Right lobe of liver (tissue), 4 donors: ENCODE measurements at regions not wholly inside any gene's neighbourhood (a gene's known extent, or its start where the extent isn't known, plus 50 kb on each side); places are given as distances from the start of the nearest gene placed in this dataset.

Source experiments
- POLR2A ChIP-seq: fragments of 450-650 bp; IDR thresholded peaks from one replicate; pipeline ENCODE4 v1.6.1; 2017; ENCODE audit warnings: antibody characterized with exemption, mild to moderate bottlenecking
- TF ChIP-seq, protein P1 (sequence below), 4 donors: fragments of 200-600 bp in 3 of 4; fragments of 450-650 bp in 1 of 4; IDR thresholded peaks; one replicate each; pipeline versions ENCODE4 v1.5.1 to v1.8.0; 2016 to 2022; ENCODE audit warnings: antibody characterized with exemption in 4 of 4, mild to moderate bottlenecking in 2 of 4
- donor health status: DM: no; HTN: no; CAD: no.
- donor health status: DM: no; HTN: no; CAD: no.
- donor health status: DM: no; HTN: yes; CAD: no.

DNA sequence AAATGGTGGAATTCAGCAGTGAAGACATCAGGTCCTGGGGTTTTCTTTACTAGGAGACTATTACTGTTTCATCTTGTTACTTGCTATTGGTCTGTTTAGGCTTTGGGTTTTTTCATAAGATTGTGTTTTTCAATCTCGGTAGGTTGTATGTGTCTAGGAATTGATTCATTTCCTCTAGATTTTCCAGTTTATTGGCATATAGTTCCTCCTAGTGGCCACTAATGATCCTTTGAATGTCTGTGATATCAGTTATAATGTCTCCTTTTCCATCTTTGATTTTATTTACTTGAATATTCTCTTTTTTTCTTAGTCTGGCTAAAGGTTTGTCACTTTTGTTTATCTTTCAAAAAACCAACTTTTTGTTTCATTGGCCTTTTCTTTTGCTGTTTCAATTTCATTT, 233.0 kb downstream of the RWDD3 start:
- TF ChIP-seq, protein P1, sequence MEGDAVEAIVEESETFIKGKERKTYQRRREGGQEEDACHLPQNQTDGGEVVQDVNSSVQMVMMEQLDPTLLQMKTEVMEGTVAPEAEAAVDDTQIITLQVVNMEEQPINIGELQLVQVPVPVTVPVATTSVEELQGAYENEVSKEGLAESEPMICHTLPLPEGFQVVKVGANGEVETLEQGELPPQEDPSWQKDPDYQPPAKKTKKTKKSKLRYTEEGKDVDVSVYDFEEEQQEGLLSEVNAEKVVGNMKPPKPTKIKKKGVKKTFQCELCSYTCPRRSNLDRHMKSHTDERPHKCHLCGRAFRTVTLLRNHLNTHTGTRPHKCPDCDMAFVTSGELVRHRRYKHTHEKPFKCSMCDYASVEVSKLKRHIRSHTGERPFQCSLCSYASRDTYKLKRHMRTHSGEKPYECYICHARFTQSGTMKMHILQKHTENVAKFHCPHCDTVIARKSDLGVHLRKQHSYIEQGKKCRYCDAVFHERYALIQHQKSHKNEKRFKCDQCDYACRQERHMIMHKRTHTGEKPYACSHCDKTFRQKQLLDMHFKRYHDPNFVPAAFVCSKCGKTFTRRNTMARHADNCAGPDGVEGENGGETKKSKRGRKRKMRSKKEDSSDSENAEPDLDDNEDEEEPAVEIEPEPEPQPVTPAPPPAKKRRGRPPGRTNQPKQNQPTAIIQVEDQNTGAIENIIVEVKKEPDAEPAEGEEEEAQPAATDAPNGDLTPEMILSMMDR (IDR thresholded peaks at IDR 0.05) = peak in 3 of 4 donors; percentile 16 to 25 (median 21)
- TF ChIP-seq POLR2A = no peak
